IMR-90 (cell line): ENCODE measurements at regions not wholly inside any gene's neighbourhood (a gene's known extent, or its start where the extent isn't known, plus 50 kb on each side); places are given as distances from the start of the nearest gene placed in this dataset.

Experiments used
- ATAC-seq: fragments of 200-7000 bp; cut with Tn5 transposase; 2 replicates; pipeline ENCODE4 v1.9.1; 2020; ENCODE audit warnings: low read depth, mild to moderate bottlenecking, moderate library complexity
- BruUV-seq: library from RNA; stranded (reverse); fragments of 400-500 nt; replicated peaks from 2 replicates; lab custom pipeline; 2021; lab: Mats Ljungman, UMichigan
- CTCF ChIA-PET: fragments of 300-600 bp; formaldehyde crosslinking; extraction: SDS; loops from one replicate; lab custom pipeline; 2021; ENCODE audit warnings: antibody characterized with exemption; lab: Yijun Ruan, JAX
- POLR2A ChIA-PET: fragments of 300-600 bp; sonication (Branson Sonifier 250); formaldehyde crosslinking; loops from one replicate; lab custom pipeline; 2022; ENCODE audit warnings: antibody characterized with exemption; ENCODE audit not compliant: unreplicated experiment; lab: Charles Lee
- DNase-seq: peaks from one replicate; pipeline ENCODE4 v3.0.0; 2013
- H2AFZ ChIP-seq: replicated peaks from 2 replicates; pipeline ENCODE3; 2013; ENCODE audit warnings: low read length, mild to moderate bottlenecking; ENCODE audit not compliant: poor library complexity
- H2AK5ac ChIP-seq: 2 replicates; pipeline ENCODE4 v1.6.1; 2013; ENCODE audit warnings: low read depth, low read length, inconsistent platforms
- H2AK9ac ChIP-seq: replicated peaks from 2 replicates; pipeline ENCODE3; 2013; ENCODE audit warnings: mild to moderate bottlenecking, low read depth, low read length, moderate library complexity; ENCODE audit not compliant: poor library complexity
- H2BK120ac ChIP-seq: 2 replicates; pipeline ENCODE4 v1.6.1; 2013; ENCODE audit warnings: low read depth, low read length, inconsistent platforms
- H2BK15ac ChIP-seq: 3 replicates; pipeline ENCODE4 v1.6.1; 2013; ENCODE audit warnings: low read depth, low read length, inconsistent platforms
- H2BK20ac ChIP-seq: 2 replicates; pipeline ENCODE4 v1.6.1; 2013; ENCODE audit warnings: low read depth, mild to moderate bottlenecking, inconsistent platforms, low read length, moderate library complexity
- H2BK5ac ChIP-seq: 2 replicates; pipeline ENCODE4 v1.6.1; 2013; ENCODE audit warnings: mild to moderate bottlenecking, low read depth, low read length, inconsistent platforms; ENCODE audit not compliant: poor library complexity, severe bottlenecking
- H3K14ac ChIP-seq: replicated peaks from 2 replicates; pipeline ENCODE4 v1.6.1; 2013; ENCODE audit warnings: low read depth, low read length, inconsistent platforms
- H3K18ac ChIP-seq: 2 replicates; pipeline ENCODE4 v1.6.1; 2013; ENCODE audit warnings: low read depth, low read length, control low read depth
- H3K23ac ChIP-seq: 2 replicates; pipeline ENCODE4 v1.6.1; 2013; ENCODE audit warnings: low read depth, low read length, inconsistent platforms
- H3K27ac ChIP-seq: 2 replicates; pipeline ENCODE4 v1.5.1; 2013; ENCODE audit warnings: mild to moderate bottlenecking, control low read depth, low read length; ENCODE audit not compliant: insufficient read depth
- H3K27me3 ChIP-seq: 2 replicates; pipeline ENCODE4 v1.6.1; 2013; ENCODE audit warnings: low read length; ENCODE audit not compliant: control insufficient read depth, insufficient read depth
- H3K36me3 ChIP-seq: 2 replicates; pipeline ENCODE4 v1.6.1; 2013; ENCODE audit warnings: low read length, mixed read lengths; ENCODE audit not compliant: control insufficient read depth, insufficient read depth
- H3K4ac ChIP-seq: 2 replicates; pipeline ENCODE4 v1.6.1; 2013; ENCODE audit warnings: low read depth, low read length, inconsistent platforms
- H3K4me1 ChIP-seq: 2 replicates; pipeline ENCODE4 v1.6.1; 2013; ENCODE audit warnings: low read length, mixed read lengths; ENCODE audit not compliant: control insufficient read depth, insufficient read depth
- H3K4me2 ChIP-seq: 2 replicates; pipeline ENCODE4 v1.6.1; 2013; ENCODE audit warnings: low read depth, mild to moderate bottlenecking, control low read depth, low read length, moderate library complexity
- H3K4me3 ChIP-seq: 2 replicates; pipeline ENCODE4 v1.5.1; 2013; ENCODE audit warnings: low read depth, mild to moderate bottlenecking, control low read depth, low read length, moderate library complexity; ENCODE audit not compliant: insufficient read depth
- H3K56ac ChIP-seq: 2 replicates; pipeline ENCODE4 v1.6.1; 2013; ENCODE audit warnings: low read length, inconsistent platforms; ENCODE audit not compliant: insufficient read depth; ENCODE audit errors: extremely low read depth
- H3K79me1 ChIP-seq, 2 experiments: 2 replicates each; pipeline ENCODE4 v1.6.1; 2013; ENCODE audit warnings: low read length in 2 of 2, inconsistent platforms in 1 of 2, low read depth in 1 of 2
- H3K9ac ChIP-seq: 2 replicates; pipeline ENCODE4 v1.6.1; 2013; ENCODE audit warnings: low read depth, low read length, control low read depth
- H3K9me1 ChIP-seq: 2 replicates; pipeline ENCODE4 v1.6.1; 2013; ENCODE audit warnings: low read length, inconsistent platforms; ENCODE audit not compliant: insufficient read depth
- H3K9me3 ChIP-seq: 2 replicates; pipeline ENCODE4 v1.6.1; 2013; ENCODE audit warnings: low read length; ENCODE audit not compliant: control insufficient read depth, insufficient read depth
- H4K20me1 ChIP-seq: 2 replicates; pipeline ENCODE4 v1.6.1; 2013; ENCODE audit warnings: low read length, inconsistent platforms; ENCODE audit not compliant: insufficient read depth
- H4K5ac ChIP-seq: 2 replicates; pipeline ENCODE4 v1.6.1; 2013; ENCODE audit warnings: mild to moderate bottlenecking, low read depth, low read length, control low read depth
- H4K8ac ChIP-seq, 2 experiments: 2 replicates each; pipeline ENCODE4 v1.6.1; 2013; ENCODE audit warnings: low read depth in 2 of 2, low read length in 2 of 2, control low read depth in 1 of 2, inconsistent platforms in 1 of 2
- H4K91ac ChIP-seq: 2 replicates; pipeline ENCODE4 v1.6.1; 2013; ENCODE audit warnings: low read depth, low read length, inconsistent platforms; ENCODE audit not compliant: insufficient read depth
- BHLHE40 ChIP-seq: fragments of 150-350 bp; IDR thresholded peaks from 2 replicates; pipeline ENCODE4 v1.6.1; 2016; ENCODE audit warnings: mild to moderate bottlenecking, low read depth, low read length
- CEBPB ChIP-seq: IDR thresholded peaks from 2 replicates; pipeline ENCODE4 v1.6.1; 2012; ENCODE audit warnings: low read depth, low read length, improper control_type of control experiment
- CHD1 ChIP-seq: IDR thresholded peaks from 2 replicates; pipeline ENCODE4 v1.6.1; 2012; ENCODE audit warnings: low read depth, low read length, improper control_type of control experiment
- FOS ChIP-seq: fragments of 150-350 bp; IDR thresholded peaks from 2 replicates; pipeline ENCODE4 v1.6.1; 2016; ENCODE audit warnings: low read depth, low read length
- MAFK ChIP-seq: IDR thresholded peaks from 2 replicates; pipeline ENCODE4 v1.6.1; 2012; ENCODE audit warnings: low read depth, low read length, improper control_type of control experiment
- MAZ ChIP-seq: IDR thresholded peaks from 2 replicates; pipeline ENCODE4 v1.6.1; 2012; ENCODE audit warnings: low read depth, mild to moderate bottlenecking, low read length, improper control_type of control experiment, moderate library complexity, borderline replicate concordance
- MXI1 ChIP-seq: IDR thresholded peaks from 2 replicates; pipeline ENCODE4 v1.6.1; 2012; ENCODE audit warnings: low read depth, mild to moderate bottlenecking, low read length, moderate library complexity, borderline replicate concordance
- NFE2L2 ChIP-seq: fragments of 150-350 bp; IDR thresholded peaks from 2 replicates; pipeline ENCODE4 v1.6.1; 2016; ENCODE audit warnings: low read depth, mild to moderate bottlenecking, low read length
- POLR2A ChIP-seq: IDR thresholded peaks from 2 replicates; pipeline ENCODE4 v1.6.1; 2012; ENCODE audit warnings: mild to moderate bottlenecking, low read depth, low read length
- RAD21 ChIP-seq: IDR thresholded peaks from 2 replicates; pipeline ENCODE4 v1.6.1; 2012; ENCODE audit warnings: low read length, improper control_type of control experiment
- RFX5 ChIP-seq: IDR thresholded peaks from 2 replicates; pipeline ENCODE4 v1.8.0; 2012; ENCODE audit warnings: low read depth, mild to moderate bottlenecking, low read length, moderate library complexity
- SMC3 ChIP-seq: fragments of 150-350 bp; IDR thresholded peaks from 2 replicates; pipeline ENCODE4 v1.6.1; 2016; ENCODE audit warnings: low read depth, mild to moderate bottlenecking, antibody characterized with exemption, low read length, moderate library complexity
- dilution Hi-C: fragments of 300-500 bp; cut with HindIII; formaldehyde crosslinking; loops from one replicate; pipeline ENCODE4 v1.14.3; 2018; ENCODE audit warnings: low sequenced_read_pairs; ENCODE audit not compliant: unreplicated experiment
- in situ Hi-C: fragments of 300-500 bp; cut with MboI; formaldehyde crosslinking; loops from 3 replicates; pipeline ENCODE4 v1.14.3; 2019; ENCODE audit warnings: low sequenced_read_pairs, inconsistent platforms, mixed read lengths
- intact Hi-C: fragments of 100-400 bp; cut with micrococcal nuclease; formaldehyde crosslinking; loops from 2 replicates; pipeline ENCODE4 v1.10.0; 2022
- TF ChIP-seq, protein P1 (sequence below): fragments of 150-350 bp; IDR thresholded peaks from 2 replicates; pipeline ENCODE4 v1.6.1; 2016; ENCODE audit warnings: low read depth, mild to moderate bottlenecking, low read length, moderate library complexity, borderline replicate concordance
- TF ChIP-seq, protein P2 (sequence below): fragments of 150-350 bp; IDR thresholded peaks from 2 replicates; pipeline ENCODE4 v1.6.1; 2017; ENCODE audit warnings: mild to moderate bottlenecking, antibody characterized with exemption, low read length, low read depth

- Histone ChIP-seq H3K27me3 (no peaks in the 10 kb centered on the region), H3K4ac (no peak overlapping the region), H3K4me2 (no peak overlapping the region), H3K27ac (no peak overlapping the region), H4K5ac (no peak overlapping the region), H3K4me3 (no peak overlapping the region), H3K14ac (no peak overlapping the region), H3K36me3 (no peaks in the 10 kb centered on the region), H2BK20ac (no peak overlapping the region), H2BK5ac (no peak overlapping the region), H3K79me1 (no peaks in the 10 kb centered on the region), H3K4me1 (no peaks in the 10 kb centered on the region), H4K20me1 (no peaks in the 10 kb centered on the region), H3K9me1 (no peaks in the 10 kb centered on the region), H4K91ac (no peak overlapping the region), H4K8ac (no peak overlapping the region), H2AK9ac (no peak overlapping the region), H2BK120ac (no peak overlapping the region), H3K56ac (no peak overlapping the region), H3K9ac (no peak overlapping the region), H3K23ac (no peak overlapping the region), H2AFZ (no peak overlapping the region), H2AK5ac (no peak overlapping the region), H3K18ac (no peak overlapping the region), H2BK15ac (no peak overlapping the region), H3K9me3 (no peaks in the 10 kb centered on the region)
- intact Hi-C loops (no loop called here), dilution Hi-C loops (no loop called here), in situ Hi-C loops (no loop called here)
- ChIA-PET POLR2A (no interaction called here), CTCF (no interaction called here)
- ATAC-seq: no peak
- DNase-seq: no peak
- TF ChIP-seq RFX5: no peak
- no peak for TF ChIP-seq MXI1
- TF ChIP-seq FOS: no peak
- TF ChIP-seq SMC3: no peak
- TF ChIP-seq, protein P1, sequence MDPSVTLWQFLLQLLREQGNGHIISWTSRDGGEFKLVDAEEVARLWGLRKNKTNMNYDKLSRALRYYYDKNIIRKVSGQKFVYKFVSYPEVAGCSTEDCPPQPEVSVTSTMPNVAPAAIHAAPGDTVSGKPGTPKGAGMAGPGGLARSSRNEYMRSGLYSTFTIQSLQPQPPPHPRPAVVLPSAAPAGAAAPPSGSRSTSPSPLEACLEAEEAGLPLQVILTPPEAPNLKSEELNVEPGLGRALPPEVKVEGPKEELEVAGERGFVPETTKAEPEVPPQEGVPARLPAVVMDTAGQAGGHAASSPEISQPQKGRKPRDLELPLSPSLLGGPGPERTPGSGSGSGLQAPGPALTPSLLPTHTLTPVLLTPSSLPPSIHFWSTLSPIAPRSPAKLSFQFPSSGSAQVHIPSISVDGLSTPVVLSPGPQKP: no peak
- no peak for TF ChIP-seq POLR2A
- TF ChIP-seq NFE2L2: no peak
- no peak for TF ChIP-seq CEBPB
- no peak for TF ChIP-seq CHD1
- no peak for TF ChIP-seq RAD21
- no peak for TF ChIP-seq MAFK
- no peak for TF ChIP-seq BHLHE40
- no peak for TF ChIP-seq MAZ
- TF ChIP-seq, protein P2, sequence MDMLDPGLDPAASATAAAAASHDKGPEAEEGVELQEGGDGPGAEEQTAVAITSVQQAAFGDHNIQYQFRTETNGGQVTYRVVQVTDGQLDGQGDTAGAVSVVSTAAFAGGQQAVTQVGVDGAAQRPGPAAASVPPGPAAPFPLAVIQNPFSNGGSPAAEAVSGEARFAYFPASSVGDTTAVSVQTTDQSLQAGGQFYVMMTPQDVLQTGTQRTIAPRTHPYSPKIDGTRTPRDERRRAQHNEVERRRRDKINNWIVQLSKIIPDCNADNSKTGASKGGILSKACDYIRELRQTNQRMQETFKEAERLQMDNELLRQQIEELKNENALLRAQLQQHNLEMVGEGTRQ: no peak
- BruUV-seq: no TSS peak
Observed at GRCh38 chr20:22379472-22379871, 204.9 kb downstream of the FOXA2 start.
